ENCODE measurements at regions not wholly inside any gene's neighbourhood (a gene's known extent, or its start where the extent isn't known, plus 50 kb on each side); places are given as distances from the start of the nearest gene placed in this dataset.

GRCh38 chr12:115771601-115772000, 505.9 kb downstream of the MED13L start:
- TF ChIP-seq TAF1 (IDR thresholded peaks at IDR 0.05; ENCODE audit: borderline replicate concordance, low read depth, low read length) = no peak
- TF ChIP-seq PBX3 (IDR thresholded peaks at IDR 0.05) = no peak
- no peak for TF ChIP-seq USF1 (IDR thresholded peaks at IDR 0.05; ENCODE audit: borderline replicate concordance, low read depth)
- no peak for TF ChIP-seq RAD21 (IDR thresholded peaks at IDR 0.05; ENCODE audit: low read length)
- TF ChIP-seq MAX (IDR thresholded peaks at IDR 0.05; ENCODE audit: low read depth) = no peak
- TF ChIP-seq REST (IDR thresholded peaks at IDR 0.05; ENCODE audit: low read depth, low read length) = no peak
- no peak for TF ChIP-seq CTCF (IDR thresholded peaks at IDR 0.05)
- no peak for TF ChIP-seq SIN3A (IDR thresholded peaks at IDR 0.05; ENCODE audit: borderline replicate concordance, low read depth, low read length)
- no peak for TF ChIP-seq NRF1 (IDR thresholded peaks at IDR 0.05; ENCODE audit: low read depth, low read length)
- no peak for TF ChIP-seq EP300 (IDR thresholded peaks at IDR 0.05; ENCODE audit: borderline replicate concordance in 1 of 2, low read depth in 1 of 2, low read length in 1 of 2)
- TF ChIP-seq ELF1 (IDR thresholded peaks at IDR 0.05) = no peak
- no peak for TF ChIP-seq RFX5 (IDR thresholded peaks at IDR 0.05; ENCODE audit: low read length)
- no peak for TF ChIP-seq CHD2 (IDR thresholded peaks at IDR 0.05; ENCODE audit: low read length, partially characterized antibody)

Data from SK-N-SH (cell line).